Ascending aorta (tissue), 2 donors: ENCODE measurements at regions not wholly inside any gene's neighbourhood (a gene's known extent, or its start where the extent isn't known, plus 50 kb on each side); places are given as distances from the start of the nearest gene placed in this dataset.

Experiments used
- DNase-seq, 2 donors: peaks; one replicate each; pipeline ENCODE4 v3.0.0-alpha.2; 2019; ENCODE audit warnings: low spot score in 2 of 2
- H3K27ac ChIP-seq, 2 donors: fragments of 200-600 bp; sonication (generic); one replicate each; pipeline ENCODE4 v1.5.1; 2016 to 2017; ENCODE audit warnings: mild to moderate bottlenecking in 1 of 2
- H3K27me3 ChIP-seq: fragments of 200-600 bp; sonication (generic); one replicate; pipeline ENCODE4 v1.5.1; 2017
- H3K36me3 ChIP-seq, 2 donors: fragments of 200-600 bp; sonication (generic); one replicate each; pipeline ENCODE4 v1.5.1; 2016
- H3K4me1 ChIP-seq, 2 donors: fragments of 200-600 bp; sonication (generic); one replicate each; pipeline ENCODE4 v1.5.1; 2016 to 2017; ENCODE audit warnings: mild to moderate bottlenecking in 1 of 2
- H3K4me3 ChIP-seq, 2 donors: fragments of 200-600 bp; sonication (generic); one replicate each; pipeline ENCODE4 v1.5.1; 2016 to 2017; ENCODE audit warnings: mild to moderate bottlenecking in 1 of 2
- H3K9me3 ChIP-seq, 2 donors: fragments of 200-600 bp; sonication (generic); one replicate each; pipeline ENCODE4 v1.5.1; 2016
- CTCF ChIP-seq, 3 experiments: fragments of 200-600 bp in 2 of 3; fragments of 450-650 bp in 1 of 3; sonication (generic) in 2 of 3; IDR thresholded peaks; one replicate each; pipeline ENCODE4 v1.5.1; 2016 to 2019; ENCODE audit warnings: antibody characterized with exemption in 3 of 3, mild to moderate bottlenecking in 1 of 3, moderate library complexity in 1 of 3
- intact Hi-C: fragments of 100-400 bp; cut with DNase I; formaldehyde crosslinking; loops from one replicate; pipeline ENCODE4 v1.15.1; 2023

GRCh38 chr3:180340395-180340794 is 261.6 kb upstream of the TTC14 start:
- TF ChIP-seq CTCF (IDR thresholded peaks at IDR 0.05) = no peak
- no peak for DNase-seq
- intact Hi-C loops = no loop called here

GRCh38 chr3:180341516-180341915 is 260.4 kb upstream of the TTC14 start:
- DNase-seq = no peak
- H3K36me3 ChIP-seq = no peaks in the 10 kb centered on the region
- intact Hi-C loops = no loop called here

More at GRCh38 chr3:180340395-180340794, 261.6 kb upstream of the TTC14 start:
- Histone ChIP-seq H3K4me3 (no peak overlapping the region), H3K9me3 (no peaks in the 10 kb centered on the region), H3K4me1 (no peaks in the 10 kb centered on the region), H3K27ac (no peak overlapping the region), H3K36me3 (no peaks in the 10 kb centered on the region), H3K27me3 (no peaks in the 10 kb centered on the region)

GRCh38 chr3:180351601-180352000 is 250.4 kb upstream of the TTC14 start:
- no peaks in the 10 kb centered on the region for H3K9me3 ChIP-seq
- DNase-seq = no peak
- no peak for TF ChIP-seq CTCF (IDR thresholded peaks at IDR 0.05)
- no peak overlapping the region for H3K27ac ChIP-seq
- no peak overlapping the region for H3K4me3 ChIP-seq
- H3K27me3 ChIP-seq = no peaks in the 10 kb centered on the region
- H3K36me3 ChIP-seq = no peaks in the 10 kb centered on the region
- no peaks in the 10 kb centered on the region for H3K4me1 ChIP-seq
- intact Hi-C loops = no loop called here

More at GRCh38 chr3:180341516-180341915, 260.4 kb upstream of the TTC14 start:
- H3K4me1 ChIP-seq = no peaks in the 10 kb centered on the region
- no peaks in the 10 kb centered on the region for H3K9me3 ChIP-seq
- TF ChIP-seq CTCF (IDR thresholded peaks at IDR 0.05) = no peak
- no peak overlapping the region for H3K4me3 ChIP-seq
- no peak overlapping the region for H3K27ac ChIP-seq
- H3K27me3 ChIP-seq = no peaks in the 10 kb centered on the region

GRCh38 chr3:180352261-180352660 is 249.7 kb upstream of the TTC14 start:
- TF ChIP-seq CTCF (IDR thresholded peaks at IDR 0.05) = no peak
- no peaks in the 10 kb centered on the region for H3K9me3 ChIP-seq
- no peak overlapping the region for H3K27ac ChIP-seq
- intact Hi-C loops = no loop called here
- no peak overlapping the region for H3K4me3 ChIP-seq
- DNase-seq = no peak
- H3K4me1 ChIP-seq = no peaks in the 10 kb centered on the region
- H3K36me3 ChIP-seq = no peaks in the 10 kb centered on the region
- H3K27me3 ChIP-seq = no peaks in the 10 kb centered on the region

GRCh38 chr3:180354214-180354613 is 247.7 kb upstream of the TTC14 start:
- Histone ChIP-seq H3K36me3 (no peaks in the 10 kb centered on the region), H3K27ac (no peak overlapping the region), H3K27me3 (no peaks in the 10 kb centered on the region), H3K9me3 (no peaks in the 10 kb centered on the region), H3K4me1 (no peaks in the 10 kb centered on the region), H3K4me3 (no peak overlapping the region)
- no peak for DNase-seq
- intact Hi-C loops = no loop called here
- TF ChIP-seq CTCF (IDR thresholded peaks at IDR 0.05) = no peak

- Histone ChIP-seq H3K27ac (no peak overlapping the region), H3K4me1 (no peaks in the 10 kb centered on the region), H3K9me3 (no peaks in the 10 kb centered on the region), H3K36me3 (no peaks in the 10 kb centered on the region), H3K27me3 (no peaks in the 10 kb centered on the region), H3K4me3 (no peak overlapping the region)
- intact Hi-C loops = no loop called here
- no peak for TF ChIP-seq CTCF (IDR thresholded peaks at IDR 0.05)
- DNase-seq = no peak
Observed at GRCh38 chr3:180358179-180358578, 243.8 kb upstream of the TTC14 start.
